IMR-90 (cell line): ENCODE measurements at regions not wholly inside any gene's neighbourhood (a gene's known extent, or its start where the extent isn't known, plus 50 kb on each side); places are given as distances from the start of the nearest gene placed in this dataset.

ENCODE experiments used
- ATAC-seq: fragments of 200-7000 bp; cut with Tn5 transposase; 2 replicates; pipeline ENCODE4 v1.9.1; 2020; ENCODE audit warnings: low read depth, mild to moderate bottlenecking, moderate library complexity
- BruUV-seq: library from RNA; stranded (reverse); fragments of 400-500 nt; replicated peaks from 2 replicates; lab custom pipeline; 2021; lab: Mats Ljungman, UMichigan
- CTCF ChIA-PET: fragments of 300-600 bp; formaldehyde crosslinking; extraction: SDS; loops from one replicate; lab custom pipeline; 2021; ENCODE audit warnings: antibody characterized with exemption; lab: Yijun Ruan, JAX
- POLR2A ChIA-PET: fragments of 300-600 bp; sonication (Branson Sonifier 250); formaldehyde crosslinking; loops from one replicate; lab custom pipeline; 2022; ENCODE audit warnings: antibody characterized with exemption; ENCODE audit not compliant: unreplicated experiment; lab: Charles Lee
- DNase-seq: peaks from one replicate; pipeline ENCODE4 v3.0.0; 2013
- H2AFZ ChIP-seq: replicated peaks from 2 replicates; pipeline ENCODE3; 2013; ENCODE audit warnings: low read length, mild to moderate bottlenecking; ENCODE audit not compliant: poor library complexity
- H2AK5ac ChIP-seq: 2 replicates; pipeline ENCODE4 v1.6.1; 2013; ENCODE audit warnings: low read depth, low read length, inconsistent platforms
- H2AK9ac ChIP-seq: replicated peaks from 2 replicates; pipeline ENCODE3; 2013; ENCODE audit warnings: mild to moderate bottlenecking, low read depth, low read length, moderate library complexity; ENCODE audit not compliant: poor library complexity
- H2BK120ac ChIP-seq: 2 replicates; pipeline ENCODE4 v1.6.1; 2013; ENCODE audit warnings: low read depth, low read length, inconsistent platforms
- H2BK15ac ChIP-seq: 3 replicates; pipeline ENCODE4 v1.6.1; 2013; ENCODE audit warnings: low read depth, low read length, inconsistent platforms
- H2BK20ac ChIP-seq: 2 replicates; pipeline ENCODE4 v1.6.1; 2013; ENCODE audit warnings: low read depth, mild to moderate bottlenecking, inconsistent platforms, low read length, moderate library complexity
- H2BK5ac ChIP-seq: 2 replicates; pipeline ENCODE4 v1.6.1; 2013; ENCODE audit warnings: mild to moderate bottlenecking, low read depth, low read length, inconsistent platforms; ENCODE audit not compliant: poor library complexity, severe bottlenecking
- H3K14ac ChIP-seq: replicated peaks from 2 replicates; pipeline ENCODE4 v1.6.1; 2013; ENCODE audit warnings: low read depth, low read length, inconsistent platforms
- H3K18ac ChIP-seq: 2 replicates; pipeline ENCODE4 v1.6.1; 2013; ENCODE audit warnings: low read depth, low read length, control low read depth
- H3K23ac ChIP-seq: 2 replicates; pipeline ENCODE4 v1.6.1; 2013; ENCODE audit warnings: low read depth, low read length, inconsistent platforms
- H3K27ac ChIP-seq: 2 replicates; pipeline ENCODE4 v1.5.1; 2013; ENCODE audit warnings: mild to moderate bottlenecking, control low read depth, low read length; ENCODE audit not compliant: insufficient read depth
- H3K27me3 ChIP-seq: 2 replicates; pipeline ENCODE4 v1.6.1; 2013; ENCODE audit warnings: low read length; ENCODE audit not compliant: control insufficient read depth, insufficient read depth
- H3K36me3 ChIP-seq: 2 replicates; pipeline ENCODE4 v1.6.1; 2013; ENCODE audit warnings: low read length, mixed read lengths; ENCODE audit not compliant: control insufficient read depth, insufficient read depth
- H3K4ac ChIP-seq: 2 replicates; pipeline ENCODE4 v1.6.1; 2013; ENCODE audit warnings: low read depth, low read length, inconsistent platforms
- H3K4me1 ChIP-seq: 2 replicates; pipeline ENCODE4 v1.6.1; 2013; ENCODE audit warnings: low read length, mixed read lengths; ENCODE audit not compliant: control insufficient read depth, insufficient read depth
- H3K4me2 ChIP-seq: 2 replicates; pipeline ENCODE4 v1.6.1; 2013; ENCODE audit warnings: low read depth, mild to moderate bottlenecking, control low read depth, low read length, moderate library complexity
- H3K4me3 ChIP-seq: 2 replicates; pipeline ENCODE4 v1.5.1; 2013; ENCODE audit warnings: low read depth, mild to moderate bottlenecking, control low read depth, low read length, moderate library complexity; ENCODE audit not compliant: insufficient read depth
- H3K56ac ChIP-seq: 2 replicates; pipeline ENCODE4 v1.6.1; 2013; ENCODE audit warnings: low read length, inconsistent platforms; ENCODE audit not compliant: insufficient read depth; ENCODE audit errors: extremely low read depth
- H3K79me1 ChIP-seq, 2 experiments: 2 replicates each; pipeline ENCODE4 v1.6.1; 2013; ENCODE audit warnings: low read length in 2 of 2, inconsistent platforms in 1 of 2, low read depth in 1 of 2
- H3K9ac ChIP-seq: 2 replicates; pipeline ENCODE4 v1.6.1; 2013; ENCODE audit warnings: low read depth, low read length, control low read depth
- H3K9me1 ChIP-seq: 2 replicates; pipeline ENCODE4 v1.6.1; 2013; ENCODE audit warnings: low read length, inconsistent platforms; ENCODE audit not compliant: insufficient read depth
- H3K9me3 ChIP-seq: 2 replicates; pipeline ENCODE4 v1.6.1; 2013; ENCODE audit warnings: low read length; ENCODE audit not compliant: control insufficient read depth, insufficient read depth
- H4K20me1 ChIP-seq: 2 replicates; pipeline ENCODE4 v1.6.1; 2013; ENCODE audit warnings: low read length, inconsistent platforms; ENCODE audit not compliant: insufficient read depth
- H4K5ac ChIP-seq: 2 replicates; pipeline ENCODE4 v1.6.1; 2013; ENCODE audit warnings: mild to moderate bottlenecking, low read depth, low read length, control low read depth
- H4K8ac ChIP-seq, 2 experiments: 2 replicates each; pipeline ENCODE4 v1.6.1; 2013; ENCODE audit warnings: low read depth in 2 of 2, low read length in 2 of 2, control low read depth in 1 of 2, inconsistent platforms in 1 of 2
- H4K91ac ChIP-seq: 2 replicates; pipeline ENCODE4 v1.6.1; 2013; ENCODE audit warnings: low read depth, low read length, inconsistent platforms; ENCODE audit not compliant: insufficient read depth
- CEBPB ChIP-seq: IDR thresholded peaks from 2 replicates; pipeline ENCODE4 v1.6.1; 2012; ENCODE audit warnings: low read depth, low read length, improper control_type of control experiment
- RFX5 ChIP-seq: IDR thresholded peaks from 2 replicates; pipeline ENCODE4 v1.8.0; 2012; ENCODE audit warnings: low read depth, mild to moderate bottlenecking, low read length, moderate library complexity
- WGBS, 2 experiments: methylation state at CpG; one replicate each; pipeline versions ENCODE4 v1.1.5 to v1.1.7; 2013; ENCODE audit warnings: missing lambda C conversion rate in 2 of 2; ENCODE audit not compliant: insufficient read length in 1 of 2; ENCODE audit errors: extremely low coverage in 2 of 2; 5-methylcytosine and 5-hydroxymethylcytosine counted together
- dilution Hi-C: fragments of 300-500 bp; cut with HindIII; formaldehyde crosslinking; loops from one replicate; pipeline ENCODE4 v1.14.3; 2018; ENCODE audit warnings: low sequenced_read_pairs; ENCODE audit not compliant: unreplicated experiment
- in situ Hi-C: fragments of 300-500 bp; cut with MboI; formaldehyde crosslinking; loops from 3 replicates; pipeline ENCODE4 v1.14.3; 2019; ENCODE audit warnings: low sequenced_read_pairs, inconsistent platforms, mixed read lengths
- intact Hi-C: fragments of 100-400 bp; cut with micrococcal nuclease; formaldehyde crosslinking; loops from 2 replicates; pipeline ENCODE4 v1.10.0; 2022

- Histone ChIP-seq H3K4me3 (no peak overlapping the region), H3K27me3 (no peaks in the 10 kb centered on the region), H3K23ac (no peak overlapping the region), H3K9me1 (no peaks in the 10 kb centered on the region), H2AK9ac (no peak overlapping the region), H4K5ac (no peak overlapping the region), H3K4me2 (no peak overlapping the region), H3K9me3 (peaks cover 58% of the 10 kb centered on the region), H3K79me1 (no peaks in the 10 kb centered on the region), H2BK20ac (no peak overlapping the region), H3K36me3 (no peaks in the 10 kb centered on the region), H3K4me1 (no peaks in the 10 kb centered on the region), H3K14ac (no peak overlapping the region), H2AFZ (no peak overlapping the region), H3K18ac (no peak overlapping the region), H3K4ac (no peak overlapping the region), H4K8ac (no peak overlapping the region), H3K27ac (no peak overlapping the region), H3K9ac (no peak overlapping the region), H2BK5ac (no peak overlapping the region), H4K20me1 (no peaks in the 10 kb centered on the region), H4K91ac (no peak overlapping the region), H2BK15ac (no peak overlapping the region), H2AK5ac (no peak overlapping the region), H3K56ac (no peak overlapping the region), H2BK120ac (no peak overlapping the region)
- DNase-seq (peak; percentile 0), ATAC-seq (no peak)
- no CpG with 5 or more reads among the region's 11 CpGs for WGBS, 2 experiments
- ChIA-PET POLR2A (no interaction called here), CTCF (no interaction called here)
- dilution Hi-C loops (no loop called here), in situ Hi-C loops (no loop called here), intact Hi-C loops (no loop called here)
- BruUV-seq, result no TSS peak
- TF ChIP-seq RFX5, result no peak
- TF ChIP-seq CEBPB, result peak; percentile 56
Measured at GRCh38 chr18:78632111-78632541, 347.5 kb upstream of the SALL3 start.
